Fibroblast of the conjunctiva (primary cell): ENCODE measurements at regions not wholly inside any gene's neighbourhood (a gene's known extent, or its start where the extent isn't known, plus 50 kb on each side); places are given as distances from the start of the nearest gene placed in this dataset.
A peak's percentile ranks its signal among the peaks of the same experiment; 100 is the strongest.
"Not testable (repeated sequence)": the region's sequence is repeated elsewhere in the genome, so short reads cannot be mapped to it uniquely, and the experiment has no call there.

Experiments
- DNase-seq: peaks from one replicate; pipeline ENCODE4 v3.0.0-alpha.2; 2010; ENCODE audit warnings: low read depth

GRCh38 chr11:109936661-109937180, 156.5 kb upstream of the ZC3H12C start:
- no peak for DNase-seq

GRCh38 chr11:109937968-109938367, 155.2 kb upstream of the ZC3H12C start:
- no peak for DNase-seq

- peak; percentile 70 for DNase-seq
Observed at GRCh38 chr11:109939166-109939810, 153.9 kb upstream of the ZC3H12C start.

- DNase-seq, result peak; percentile 39
Observed at GRCh38 chr11:109940816-109941215, 152.4 kb upstream of the ZC3H12C start.

- no peak for DNase-seq
Observed at GRCh38 chr11:109945626-109946321, 147.4 kb upstream of the ZC3H12C start.

- peak; percentile 96 for DNase-seq
Observed at GRCh38 chr11:109946322-109946846, 146.8 kb upstream of the ZC3H12C start.

GRCh38 chr11:109954534-109954933, 138.7 kb upstream of the ZC3H12C start:
- DNase-seq, result no peak

GRCh38 chr11:109956124-109956793, 136.9 kb upstream of the ZC3H12C start:
- no peak for DNase-seq

GRCh38 chr11:109957000-109957399, 136.2 kb upstream of the ZC3H12C start:
- no peak for DNase-seq

GRCh38 chr11:109957601-109958000, 135.6 kb upstream of the ZC3H12C start:
- no peak for DNase-seq

GRCh38 chr11:109958131-109958820, 134.9 kb upstream of the ZC3H12C start:
- no peak for DNase-seq

- no peak for DNase-seq
Observed at GRCh38 chr11:109958821-109959166, 134.4 kb upstream of the ZC3H12C start.

GRCh38 chr11:109960831-109961230, 132.4 kb upstream of the ZC3H12C start:
- peak; percentile 96 for DNase-seq

- no peak for DNase-seq
Observed at GRCh38 chr11:109961261-109961660, 131.9 kb upstream of the ZC3H12C start.

- no peak for DNase-seq
Observed at GRCh38 chr11:109963101-109963500, 130.1 kb upstream of the ZC3H12C start.

GRCh38 chr11:109964487-109964886, 128.7 kb upstream of the ZC3H12C start:
- DNase-seq, result no peak

GRCh38 chr11:109965445-109965844, 127.7 kb upstream of the ZC3H12C start:
- not testable (repeated sequence) for DNase-seq

GRCh38 chr11:109965926-109966325, 127.3 kb upstream of the ZC3H12C start:
- not testable (repeated sequence) for DNase-seq

GRCh38 chr11:109967136-109967535, 126.1 kb upstream of the ZC3H12C start:
- not testable (repeated sequence) for DNase-seq

GRCh38 chr11:109968299-109968698, 124.9 kb upstream of the ZC3H12C start:
- no peak for DNase-seq

GRCh38 chr11:109968781-109969180, 124.4 kb upstream of the ZC3H12C start:
- no peak for DNase-seq

GRCh38 chr11:109970516-109971183, 122.5 kb upstream of the ZC3H12C start:
- DNase-seq, result no peak
